HG02571 (cell line): ENCODE measurements at regions not wholly inside any gene's neighbourhood (a gene's known extent, or its start where the extent isn't known, plus 50 kb on each side); places are given as distances from the start of the nearest gene placed in this dataset.

Source experiments
- ATAC-seq: cut with Tn5 transposase; IDR thresholded peaks from one replicate; pipeline ENCODE4 v1.9.1; 2021; ENCODE audit warnings: mild to moderate bottlenecking, moderate library complexity; ENCODE audit not compliant: unreplicated experiment

- no peak for ATAC-seq
Measured at GRCh38 chr15:96716478-96716877, 386.0 kb downstream of the NR2F2 start.

- ATAC-seq = no peak
Measured at GRCh38 chr15:96720251-96720650, 389.8 kb downstream of the NR2F2 start.

- ATAC-seq = no peak
Measured at GRCh38 chr15:96720656-96721055, 390.2 kb downstream of the NR2F2 start.

GRCh38 chr15:96728591-96728990, 398.1 kb downstream of the NR2F2 start:
- no peak for ATAC-seq

GRCh38 chr15:96732704-96733103, 402.2 kb downstream of the NR2F2 start:
- ATAC-seq = no peak

GRCh38 chr15:96733721-96734120, 403.2 kb downstream of the NR2F2 start:
- no peak for ATAC-seq

- ATAC-seq = no peak
Measured at GRCh38 chr15:96735632-96736240, 405.2 kb downstream of the NR2F2 start.

GRCh38 chr15:96736384-96736783, 405.9 kb downstream of the NR2F2 start:
- no peak for ATAC-seq

- ATAC-seq = no peak
Measured at GRCh38 chr15:96737408-96737807, 406.9 kb downstream of the NR2F2 start.

- no peak for ATAC-seq
Measured at GRCh38 chr15:96746665-96747064, 416.2 kb downstream of the NR2F2 start.

- no peak for ATAC-seq
Measured at GRCh38 chr15:96747291-96747690, 416.8 kb downstream of the NR2F2 start.

- no peak for ATAC-seq
Measured at GRCh38 chr15:96750361-96750760, 419.9 kb downstream of the NR2F2 start.

- ATAC-seq = no peak
Measured at GRCh38 chr15:96756146-96756545, 425.6 kb downstream of the NR2F2 start.

- ATAC-seq = no peak
Measured at GRCh38 chr15:96756656-96757055, 426.2 kb downstream of the NR2F2 start.

- ATAC-seq = no peak
Measured at GRCh38 chr15:96762566-96762965, 432.1 kb downstream of the NR2F2 start.

- ATAC-seq = no peak
Measured at GRCh38 chr15:96764501-96764900, 434.0 kb downstream of the NR2F2 start.

- ATAC-seq = no peak
Measured at GRCh38 chr15:96764946-96765345, 434.4 kb downstream of the NR2F2 start.

GRCh38 chr15:96766366-96766765, 435.9 kb downstream of the NR2F2 start:
- ATAC-seq = no peak

- ATAC-seq = no peak
Measured at GRCh38 chr15:96767703-96768434, 437.4 kb downstream of the NR2F2 start.

GRCh38 chr15:96768435-96768789, 437.9 kb downstream of the NR2F2 start:
- ATAC-seq = no peak

- no peak for ATAC-seq
Measured at GRCh38 chr15:96771035-96771434, 440.5 kb downstream of the NR2F2 start.

GRCh38 chr15:96774216-96774615, 443.7 kb downstream of the NR2F2 start:
- no peak for ATAC-seq

- ATAC-seq = no peak
Measured at GRCh38 chr15:96783746-96784145, 453.2 kb downstream of the NR2F2 start.
